Loucy (cell line): ENCODE measurements at regions not wholly inside any gene's neighbourhood (a gene's known extent, or its start where the extent isn't known, plus 50 kb on each side); places are given as distances from the start of the nearest gene placed in this dataset.

ENCODE experiments used
- H2AFZ ChIP-seq: fragments of 200-600 bp; sonication (generic); 2 replicates; pipeline ENCODE4 v1.6.0; 2016; ENCODE audit warnings: antibody characterized with exemption, mild to moderate bottlenecking, low read length, moderate library complexity
- H3F3A ChIP-seq: fragments of 200-600 bp; 2 replicates; pipeline ENCODE4 v1.6.0; 2016; ENCODE audit warnings: antibody characterized with exemption, low read depth, mild to moderate bottlenecking
- H3K27me3 ChIP-seq: fragments of 200-600 bp; sonication (generic); 2 replicates; pipeline ENCODE4 v1.6.1; 2014; ENCODE audit warnings: low read length, mild to moderate bottlenecking; ENCODE audit not compliant: insufficient read depth, poor library complexity, severe bottlenecking
- H3K36me3 ChIP-seq: fragments of 200-600 bp; sonication (generic); 2 replicates; pipeline ENCODE4 v1.6.1; 2016; ENCODE audit warnings: low read length; ENCODE audit not compliant: insufficient read depth
- H3K4me1 ChIP-seq: fragments of 200-600 bp; sonication (generic); 2 replicates; pipeline ENCODE4 v1.5.1; 2014; ENCODE audit warnings: low read length, mild to moderate bottlenecking; ENCODE audit not compliant: insufficient read depth, poor library complexity, severe bottlenecking
- H3K4me2 ChIP-seq: fragments of 200-600 bp; sonication (generic); 2 replicates; pipeline ENCODE4 v1.6.0; 2014; ENCODE audit warnings: antibody characterized with exemption, low read length, low read depth, mild to moderate bottlenecking; ENCODE audit not compliant: poor library complexity, severe bottlenecking
- H3K4me3 ChIP-seq: fragments of 200-600 bp; sonication (generic); 2 replicates; pipeline ENCODE4 v1.5.1; 2014; ENCODE audit warnings: low read length, mild to moderate bottlenecking, mixed read lengths; ENCODE audit not compliant: poor library complexity, severe bottlenecking
- H3K79me2 ChIP-seq: fragments of 200-600 bp; sonication (generic); 2 replicates; pipeline ENCODE4 v1.6.1; 2014; ENCODE audit warnings: low read length; ENCODE audit not compliant: insufficient read depth
- H3K9ac ChIP-seq: fragments of 200-600 bp; sonication (generic); 2 replicates; pipeline ENCODE4 v1.6.0; 2014; ENCODE audit warnings: mild to moderate bottlenecking, low read depth, low read length, moderate library complexity; ENCODE audit not compliant: poor library complexity, severe bottlenecking
- H3K9me2 ChIP-seq: fragments of 200-600 bp; sonication (generic); replicated peaks from 2 replicates; pipeline ENCODE4 v1.6.1; 2016; ENCODE audit warnings: low read depth, low read length, mixed read lengths
- H3K9me3 ChIP-seq: fragments of 200-600 bp; sonication (generic); 2 replicates; pipeline ENCODE4 v1.6.1; 2014; ENCODE audit warnings: mild to moderate bottlenecking, antibody characterized with exemption, low read length, low read depth; ENCODE audit not compliant: insufficient read depth
- H4K20me1 ChIP-seq: fragments of 200-600 bp; sonication (generic); 2 replicates; pipeline ENCODE4 v1.6.0; 2014; ENCODE audit warnings: antibody characterized with exemption, low read length, mild to moderate bottlenecking; ENCODE audit not compliant: insufficient read depth, poor library complexity, severe bottlenecking
- EZH2phosphoT487 ChIP-seq: fragments of 200-600 bp; IDR thresholded peaks from 2 replicates; pipeline ENCODE4 v1.6.1; 2018; ENCODE audit warnings: antibody characterized with exemption, mild to moderate bottlenecking, moderate library complexity, borderline replicate concordance
- TF ChIP-seq, protein P1 (sequence below): fragments of 200-600 bp; sonication (generic); conservative IDR thresholded peaks from 2 replicates; pipeline ENCODE4 v1.5.1; 2014; ENCODE audit warnings: mild to moderate bottlenecking, antibody characterized with exemption, low read length

GRCh38 chr10:110397856-110398255 is 93.1 kb upstream of the SMNDC1 start:
- Histone ChIP-seq H3K4me1 (peaks cover 5% of the 10 kb centered on the region), H4K20me1 (no peaks in the 10 kb centered on the region), H3K9me3 (no peaks in the 10 kb centered on the region), H3K9ac (no peak overlapping the region), H3K79me2 (no peaks in the 10 kb centered on the region), H3K36me3 (no peaks in the 10 kb centered on the region), H3K9me2 (no peaks in the 10 kb centered on the region), H3K4me2 (no peak overlapping the region), H3K27me3 (no peaks in the 10 kb centered on the region), H2AFZ (no peak overlapping the region), H3F3A (no peaks in the 10 kb centered on the region), H3K4me3 (no peak overlapping the region)
- TF ChIP-seq, protein P1, sequence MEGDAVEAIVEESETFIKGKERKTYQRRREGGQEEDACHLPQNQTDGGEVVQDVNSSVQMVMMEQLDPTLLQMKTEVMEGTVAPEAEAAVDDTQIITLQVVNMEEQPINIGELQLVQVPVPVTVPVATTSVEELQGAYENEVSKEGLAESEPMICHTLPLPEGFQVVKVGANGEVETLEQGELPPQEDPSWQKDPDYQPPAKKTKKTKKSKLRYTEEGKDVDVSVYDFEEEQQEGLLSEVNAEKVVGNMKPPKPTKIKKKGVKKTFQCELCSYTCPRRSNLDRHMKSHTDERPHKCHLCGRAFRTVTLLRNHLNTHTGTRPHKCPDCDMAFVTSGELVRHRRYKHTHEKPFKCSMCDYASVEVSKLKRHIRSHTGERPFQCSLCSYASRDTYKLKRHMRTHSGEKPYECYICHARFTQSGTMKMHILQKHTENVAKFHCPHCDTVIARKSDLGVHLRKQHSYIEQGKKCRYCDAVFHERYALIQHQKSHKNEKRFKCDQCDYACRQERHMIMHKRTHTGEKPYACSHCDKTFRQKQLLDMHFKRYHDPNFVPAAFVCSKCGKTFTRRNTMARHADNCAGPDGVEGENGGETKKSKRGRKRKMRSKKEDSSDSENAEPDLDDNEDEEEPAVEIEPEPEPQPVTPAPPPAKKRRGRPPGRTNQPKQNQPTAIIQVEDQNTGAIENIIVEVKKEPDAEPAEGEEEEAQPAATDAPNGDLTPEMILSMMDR, result no peak
- no peak for TF ChIP-seq EZH2phosphoT487

DNA sequence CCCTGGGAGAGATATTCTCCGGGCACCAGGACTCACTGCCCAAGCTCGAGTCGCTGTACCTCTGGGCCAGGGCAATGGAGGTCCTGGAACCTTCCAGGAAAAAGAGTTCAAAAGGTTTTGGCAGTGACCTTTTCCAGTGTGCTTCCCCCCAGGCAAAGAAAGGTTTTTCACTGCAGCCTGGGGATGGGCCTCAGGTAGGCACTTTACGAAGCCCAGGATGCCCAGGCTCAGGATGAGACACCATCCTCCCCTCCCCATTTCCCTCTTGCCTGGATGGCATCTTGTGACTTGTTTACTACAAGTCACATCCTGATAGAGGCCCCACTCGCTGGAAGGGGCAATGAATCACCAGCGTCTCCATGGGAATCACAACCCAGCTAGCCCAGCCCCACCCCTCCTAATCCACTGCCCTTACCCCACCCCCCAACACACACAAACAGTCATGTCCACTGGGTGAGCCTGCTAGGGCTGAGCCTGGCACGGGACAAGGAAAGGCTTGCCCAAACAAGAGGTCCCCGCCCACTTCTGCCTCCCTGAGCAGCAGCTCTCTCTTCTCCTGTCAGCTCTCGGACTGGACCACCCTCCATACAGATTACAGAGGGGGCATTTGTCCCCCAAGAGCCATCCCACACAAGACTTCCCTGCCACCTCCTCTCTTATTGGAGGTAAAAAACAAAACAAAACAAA is 93.8 kb upstream of the SMNDC1 start:
- H3K79me2 ChIP-seq, result no peaks in the 10 kb centered on the region
- peaks cover 5% of the 10 kb centered on the region for H3K4me1 ChIP-seq
- H3K36me3 ChIP-seq, result no peaks in the 10 kb centered on the region
- TF ChIP-seq EZH2phosphoT487, result no peak
- TF ChIP-seq, protein P1, result no peak
- H2AFZ ChIP-seq, result no peak overlapping the region
- no peaks in the 10 kb centered on the region for H3F3A ChIP-seq
- no peaks in the 10 kb centered on the region for H3K9me2 ChIP-seq
- H3K4me2 ChIP-seq, result no peak overlapping the region
- no peak overlapping the region for H3K9ac ChIP-seq
- no peaks in the 10 kb centered on the region for H3K27me3 ChIP-seq
- no peaks in the 10 kb centered on the region for H3K9me3 ChIP-seq
- H3K4me3 ChIP-seq, result no peak overlapping the region
- H4K20me1 ChIP-seq, result no peaks in the 10 kb centered on the region

- no peak overlapping the region for H2AFZ ChIP-seq
- H3K4me3 ChIP-seq, result no peak overlapping the region
- no peaks in the 10 kb centered on the region for H4K20me1 ChIP-seq
- no peaks in the 10 kb centered on the region for H3F3A ChIP-seq
- H3K4me2 ChIP-seq, result no peak overlapping the region
- H3K9me2 ChIP-seq, result no peaks in the 10 kb centered on the region
- no peaks in the 10 kb centered on the region for H3K79me2 ChIP-seq
- H3K9me3 ChIP-seq, result no peaks in the 10 kb centered on the region
- TF ChIP-seq EZH2phosphoT487, result no peak
- TF ChIP-seq, protein P1, result no peak
- no peak overlapping the region for H3K9ac ChIP-seq
- H3K27me3 ChIP-seq, result no peaks in the 10 kb centered on the region
- no peaks in the 10 kb centered on the region for H3K36me3 ChIP-seq
- H3K4me1 ChIP-seq, result peaks cover 5% of the 10 kb centered on the region
Observed at GRCh38 chr10:110399106-110399964, 94.6 kb upstream of the SMNDC1 start.
